HG03108 (cell line): ENCODE measurements at regions not wholly inside any gene's neighbourhood (a gene's known extent, or its start where the extent isn't known, plus 50 kb on each side); places are given as distances from the start of the nearest gene placed in this dataset.

Source experiments
- ATAC-seq: cut with Tn5 transposase; IDR thresholded peaks from one replicate; pipeline ENCODE4 v1.9.1; 2021; ENCODE audit warnings: moderate library complexity; ENCODE audit not compliant: unreplicated experiment

DNA sequence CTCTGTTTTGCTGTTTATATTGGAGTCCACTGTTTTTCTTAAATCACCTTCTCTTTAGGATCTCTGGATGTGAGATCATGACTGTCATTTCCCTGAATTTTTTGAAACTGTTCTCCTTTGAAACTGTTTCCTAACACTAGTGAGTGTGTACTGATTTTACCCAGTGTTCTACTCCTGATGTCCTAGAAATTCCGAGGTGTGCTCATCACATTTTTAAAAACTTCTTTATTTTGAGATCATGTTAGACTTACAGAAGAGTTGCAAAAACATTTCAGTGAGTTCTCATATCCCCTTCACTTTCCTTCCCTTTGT is 292.6 kb downstream of the NFKBIZ start:
- ATAC-seq = no peak

DNA sequence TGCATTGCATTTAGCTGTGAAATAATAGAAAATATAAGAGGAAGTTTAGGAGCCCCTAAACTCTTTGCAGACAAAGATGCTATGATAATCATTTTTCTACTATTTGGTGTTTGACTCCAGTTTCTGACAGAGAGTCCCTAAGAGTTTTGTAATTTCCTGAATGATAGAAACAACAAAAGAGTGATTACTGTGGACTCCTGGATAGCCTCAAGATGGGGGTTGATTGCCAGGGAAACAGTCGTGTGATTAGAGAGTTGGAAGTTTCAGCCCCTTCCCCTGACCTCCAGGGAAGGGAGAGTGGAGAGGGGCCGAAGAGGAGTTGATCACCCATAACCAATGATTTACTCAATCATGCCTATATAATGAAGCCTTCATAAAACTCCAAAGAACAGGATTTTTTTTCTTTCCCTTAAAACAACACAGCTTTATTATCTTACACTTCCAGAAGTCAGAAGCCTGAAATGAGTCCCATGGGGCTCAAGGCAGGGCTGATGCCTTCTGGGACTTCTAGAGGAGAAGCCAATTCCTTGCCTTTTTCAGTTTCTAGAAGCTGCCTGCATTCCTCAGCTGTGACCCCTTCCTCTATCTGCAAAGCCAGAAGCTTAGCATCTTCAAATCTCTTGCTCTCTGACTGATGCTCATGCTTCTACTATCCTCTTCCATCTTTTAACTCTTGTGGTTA is 292.3 kb upstream of the ZPLD1 start:
- ATAC-seq = no peak

DNA sequence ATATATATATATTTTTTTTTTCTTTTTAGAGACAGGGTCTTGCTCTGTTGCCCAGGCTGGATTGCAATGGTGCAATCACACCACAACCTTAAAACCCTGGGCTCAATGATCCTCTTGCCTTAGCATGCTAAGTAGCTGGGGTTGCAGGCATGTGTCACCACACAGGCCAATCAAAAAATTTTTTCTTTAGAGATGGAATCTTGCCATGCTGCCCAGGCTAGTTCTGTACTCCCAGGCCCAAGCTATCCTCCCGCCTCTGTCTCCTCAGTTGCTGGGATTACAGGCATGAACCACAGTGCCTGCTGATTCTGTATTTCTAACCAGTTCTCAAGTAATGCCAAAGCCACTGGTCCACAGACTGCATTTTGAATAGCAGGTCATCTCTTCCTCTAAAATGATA is 291.3 kb upstream of the ZPLD1 start:
- no peak for ATAC-seq

DNA sequence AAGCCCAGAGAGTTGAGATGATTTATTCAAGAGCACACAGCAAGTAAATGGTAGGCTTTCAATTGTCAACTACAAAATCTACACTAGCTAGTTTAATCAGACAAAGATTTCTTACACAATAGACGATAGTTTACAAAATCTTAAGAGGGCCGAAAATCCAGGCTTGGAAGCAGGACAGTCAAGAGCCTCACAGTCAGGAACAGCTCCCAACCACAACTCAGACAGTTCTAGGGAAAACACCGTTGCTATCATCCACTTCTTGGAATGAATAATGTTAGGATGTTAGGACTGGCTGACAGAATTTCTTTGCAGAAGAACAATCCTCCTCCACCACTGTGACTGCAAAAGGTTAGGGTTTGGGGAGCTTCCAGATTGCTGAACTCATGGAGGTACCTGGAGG is 290.8 kb upstream of the ZPLD1 start:
- ATAC-seq = no peak

DNA sequence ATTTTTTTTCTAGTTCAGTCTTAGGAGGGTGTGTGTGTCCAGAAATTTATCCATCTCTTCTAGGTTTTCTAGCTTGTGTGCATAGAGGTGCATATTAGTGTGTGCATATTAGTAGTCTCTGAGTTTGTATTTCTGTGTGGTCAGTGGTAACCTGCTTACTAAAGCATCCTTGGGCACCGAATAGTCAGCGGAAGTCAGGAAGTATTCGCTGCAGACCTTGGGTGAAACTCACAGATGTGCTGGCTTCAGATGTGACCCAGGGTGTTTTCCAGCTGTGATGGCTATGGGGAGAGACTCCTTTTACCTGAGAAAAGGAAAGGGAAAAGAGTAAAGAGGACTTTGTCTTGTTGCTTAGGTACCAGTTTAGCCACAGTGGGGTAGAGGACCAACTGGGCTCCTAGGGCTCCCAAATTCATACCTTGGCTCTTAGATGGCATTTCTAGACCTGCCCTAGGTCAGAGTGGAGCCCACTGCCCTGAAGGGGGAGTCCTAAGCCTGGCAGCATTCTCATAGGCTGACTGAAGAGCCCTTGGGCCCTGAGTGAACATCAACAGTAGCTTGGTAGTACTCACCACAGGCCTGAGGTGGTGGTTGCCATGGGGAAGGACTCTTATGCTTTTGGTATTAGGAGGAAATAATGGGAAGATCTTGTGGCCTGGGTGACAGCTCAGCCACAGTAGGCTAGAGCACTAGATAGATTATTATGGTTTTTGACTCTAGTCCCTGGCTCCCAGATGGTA is 286.0 kb upstream of the ZPLD1 start:
- ATAC-seq = no peak

DNA sequence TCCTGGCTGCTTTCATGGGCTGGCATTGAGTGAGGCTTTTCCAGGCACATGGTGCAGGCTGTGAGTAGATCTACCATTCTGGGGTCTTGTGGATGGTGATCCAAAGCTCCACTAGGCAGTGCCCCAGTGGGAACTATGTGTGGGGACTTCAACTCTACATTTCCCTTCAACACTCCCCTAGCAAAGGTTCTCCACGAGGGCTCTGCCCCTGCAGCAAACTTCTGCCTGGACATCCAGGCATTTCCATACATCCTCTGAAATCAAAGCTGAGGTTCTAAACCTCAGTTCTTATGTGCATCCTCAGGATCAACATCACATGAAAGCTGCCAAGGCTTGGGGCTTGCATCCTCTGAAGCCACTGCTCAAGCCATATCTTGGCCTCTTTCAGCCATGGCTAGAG is 282.9 kb upstream of the ZPLD1 start:
- no peak for ATAC-seq

DNA sequence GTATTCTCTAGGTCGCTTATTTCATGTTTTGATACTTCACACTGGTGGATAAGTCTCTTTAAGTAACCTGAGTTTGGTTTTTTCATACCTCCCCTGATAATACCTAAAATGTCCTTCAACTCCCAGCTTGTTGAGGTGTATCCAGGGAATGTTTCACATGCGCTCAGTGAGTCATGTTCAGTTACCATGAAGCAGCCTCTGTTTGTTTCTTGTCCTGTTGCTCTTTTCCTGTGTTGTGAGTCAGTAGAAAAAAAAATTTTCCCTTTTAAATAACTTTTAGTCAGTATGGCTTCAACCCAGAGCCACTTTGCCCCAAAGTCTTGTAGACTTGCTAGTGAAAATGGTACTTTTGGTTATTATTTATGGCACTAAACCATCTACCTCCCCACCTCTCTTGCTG is 278.4 kb upstream of the ZPLD1 start:
- no peak for ATAC-seq

DNA sequence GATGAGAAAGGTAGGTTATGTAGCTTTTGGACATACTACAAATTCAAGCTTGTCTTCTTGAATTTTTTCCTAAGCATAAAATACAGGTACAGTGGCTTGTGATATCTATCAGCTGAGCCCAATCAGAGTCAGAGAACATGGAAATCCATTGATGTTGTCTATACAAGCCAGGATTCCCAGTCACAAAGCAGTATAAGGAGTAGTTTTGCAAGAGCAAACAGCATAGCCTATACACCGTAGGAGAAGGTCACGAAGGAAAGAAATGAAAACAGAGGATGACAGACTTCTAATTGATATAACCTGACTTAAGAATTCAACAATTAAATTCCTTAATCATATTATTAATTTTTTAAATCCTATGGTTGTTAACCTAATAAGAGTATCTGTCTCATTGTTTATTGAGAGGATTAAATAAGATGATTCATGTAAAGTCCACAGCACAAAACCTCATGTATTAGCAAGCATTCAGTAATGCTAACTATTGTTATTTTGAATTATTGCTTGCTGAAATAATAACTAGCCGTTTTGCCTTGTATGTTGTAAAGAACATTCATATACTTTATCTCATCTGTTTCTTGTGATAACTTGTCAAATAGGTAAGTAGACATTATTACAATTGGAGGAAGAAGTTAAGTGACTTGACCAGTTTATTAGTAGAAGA is 276.6 kb upstream of the ZPLD1 start:
- no peak for ATAC-seq

DNA sequence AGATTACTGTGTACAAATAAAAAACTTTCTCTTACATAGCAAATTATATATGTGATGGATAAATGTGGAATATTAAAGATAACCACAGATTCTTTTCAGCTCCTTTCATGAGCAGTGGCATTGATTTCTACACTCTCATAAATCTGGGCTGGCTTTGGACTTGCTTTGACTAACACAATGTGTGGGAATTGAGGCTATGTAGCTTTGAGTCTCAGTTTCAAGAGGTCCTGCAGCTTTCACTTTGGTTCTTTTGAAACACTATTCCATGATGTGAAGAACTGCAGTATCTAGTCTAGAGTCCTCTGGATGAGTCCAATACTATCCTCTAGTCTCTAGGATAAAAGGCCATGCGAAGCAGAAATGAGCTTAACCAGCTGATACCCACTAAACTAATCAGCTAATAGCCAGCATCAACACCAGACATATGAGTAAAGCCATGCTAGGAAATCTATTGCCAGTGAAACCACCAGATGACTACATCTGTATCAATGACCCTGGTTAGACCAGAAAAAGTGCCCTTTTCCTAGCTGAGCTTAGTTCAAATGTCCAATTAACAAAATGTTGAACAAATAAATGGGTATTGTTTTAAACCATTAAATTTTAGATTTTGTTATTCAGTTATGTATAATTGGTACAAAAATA is 274.9 kb upstream of the ZPLD1 start:
- ATAC-seq = no peak

DNA sequence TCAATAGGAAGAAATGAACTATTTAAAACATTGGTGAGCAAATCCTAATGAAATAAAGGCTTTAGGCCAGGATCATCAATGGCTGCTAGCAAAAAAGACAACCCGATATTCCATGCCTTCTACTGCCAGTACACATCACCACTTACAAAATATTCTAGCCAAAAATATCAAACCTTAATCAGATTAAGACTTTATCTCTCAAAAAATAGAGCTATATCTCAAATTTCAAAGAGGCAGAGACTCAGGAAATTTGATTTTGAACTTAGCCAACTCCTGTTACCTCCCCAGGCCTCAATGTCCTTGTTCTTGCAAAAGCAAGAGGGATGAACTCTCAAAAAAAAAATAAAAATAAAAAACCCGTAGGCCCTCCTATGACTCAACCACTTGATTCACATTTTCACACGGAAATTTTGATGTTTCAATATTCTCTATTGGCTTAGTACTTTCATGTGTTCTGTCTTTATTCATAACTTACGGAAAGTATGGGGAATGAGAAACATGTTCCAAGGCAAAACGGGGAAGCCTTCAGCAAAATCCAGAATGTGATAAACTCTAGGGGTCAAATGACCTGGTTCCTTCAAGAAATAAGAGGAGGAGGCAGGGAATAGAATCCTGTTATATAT is 273.3 kb upstream of the ZPLD1 start:
- ATAC-seq = no peak

DNA sequence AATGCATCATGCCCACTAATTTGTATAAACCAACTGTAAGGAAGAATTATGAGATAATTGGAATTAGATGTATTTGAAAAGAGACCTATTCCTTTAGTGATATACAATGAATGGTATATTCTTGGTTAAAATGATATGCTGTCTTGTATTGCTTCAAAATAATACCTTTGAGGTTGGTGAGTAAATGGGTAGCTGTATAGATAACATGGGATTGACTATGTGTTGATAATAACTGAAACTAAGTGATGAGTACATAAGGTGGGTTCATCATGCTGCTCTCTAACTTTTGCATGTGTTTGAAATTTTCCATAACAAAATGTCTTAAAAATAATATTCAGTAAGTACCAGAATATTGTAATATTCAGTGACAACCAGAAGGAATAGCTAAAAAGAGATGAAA is 272.6 kb upstream of the ZPLD1 start:
- no peak for ATAC-seq

DNA sequence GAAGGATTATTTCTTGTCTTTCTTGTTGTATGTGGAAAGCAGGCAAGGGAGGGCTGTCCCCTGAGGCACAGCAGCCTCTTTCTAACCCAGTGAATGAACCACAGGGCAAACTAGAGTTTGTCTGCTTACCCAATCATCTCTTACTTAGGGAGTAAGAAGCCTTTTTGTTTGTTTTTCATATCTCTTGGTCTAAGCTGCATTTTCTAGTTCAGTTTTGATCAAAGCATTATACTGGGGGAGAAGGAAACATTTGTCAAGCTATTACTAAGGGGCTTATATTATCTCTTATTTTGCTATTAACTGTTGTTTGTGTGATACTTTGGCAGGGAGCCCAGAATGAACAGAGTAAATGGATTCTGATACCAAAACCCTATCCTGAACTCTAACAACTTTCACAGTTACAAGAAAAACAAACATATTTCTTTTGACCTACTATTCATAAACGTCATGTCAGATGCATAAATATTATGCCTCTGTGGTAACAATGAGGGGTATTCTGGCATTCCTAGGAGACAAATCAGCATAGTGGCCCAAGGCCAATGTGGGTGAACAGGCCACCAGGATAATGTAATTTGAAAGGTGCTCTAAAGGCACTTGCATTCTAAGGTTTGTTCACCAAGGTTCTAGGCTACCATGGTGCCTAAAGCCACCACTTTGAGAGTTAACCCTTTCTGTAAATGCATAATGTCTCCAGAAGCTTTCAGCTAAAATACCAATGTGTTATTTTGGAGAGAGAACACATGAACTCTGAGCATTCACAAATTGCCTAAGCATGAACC is 271.6 kb upstream of the ZPLD1 start:
- ATAC-seq = no peak

DNA sequence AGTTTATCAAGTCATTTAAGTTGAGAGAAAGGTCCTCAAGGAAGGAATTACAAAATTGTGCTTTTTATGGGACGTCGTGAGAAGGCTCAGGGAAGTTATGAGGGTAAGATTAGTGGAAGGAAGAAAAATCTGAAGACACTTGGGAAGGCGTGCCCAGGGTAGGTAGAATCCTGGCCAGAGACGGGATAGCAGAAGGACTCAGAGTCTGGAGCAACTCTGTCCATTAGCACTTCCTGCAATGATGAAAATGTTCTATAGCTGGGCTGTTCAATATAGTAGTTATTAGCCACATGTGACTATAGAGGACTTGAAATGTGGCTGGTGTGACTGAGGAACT is 271.0 kb upstream of the ZPLD1 start:
- no peak for ATAC-seq

DNA sequence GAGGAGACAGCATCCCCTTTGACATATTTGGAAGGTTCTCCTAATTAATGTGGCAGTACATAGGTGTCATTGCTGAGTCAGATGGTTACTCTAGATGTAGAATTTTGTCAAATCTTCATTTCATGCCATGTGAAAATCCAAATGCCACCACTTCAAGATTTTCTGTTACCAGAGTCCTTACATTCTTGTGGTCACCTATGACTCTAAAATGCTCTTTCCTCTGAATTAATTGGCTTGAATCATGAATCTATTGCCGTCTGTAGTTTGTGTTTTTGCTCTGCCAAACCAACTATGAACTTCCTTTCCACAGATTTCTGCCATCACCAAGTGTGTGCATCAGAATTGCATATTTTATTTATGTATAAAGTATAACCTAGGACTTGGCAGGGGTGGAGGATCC is 269.4 kb upstream of the ZPLD1 start:
- no peak for ATAC-seq

DNA sequence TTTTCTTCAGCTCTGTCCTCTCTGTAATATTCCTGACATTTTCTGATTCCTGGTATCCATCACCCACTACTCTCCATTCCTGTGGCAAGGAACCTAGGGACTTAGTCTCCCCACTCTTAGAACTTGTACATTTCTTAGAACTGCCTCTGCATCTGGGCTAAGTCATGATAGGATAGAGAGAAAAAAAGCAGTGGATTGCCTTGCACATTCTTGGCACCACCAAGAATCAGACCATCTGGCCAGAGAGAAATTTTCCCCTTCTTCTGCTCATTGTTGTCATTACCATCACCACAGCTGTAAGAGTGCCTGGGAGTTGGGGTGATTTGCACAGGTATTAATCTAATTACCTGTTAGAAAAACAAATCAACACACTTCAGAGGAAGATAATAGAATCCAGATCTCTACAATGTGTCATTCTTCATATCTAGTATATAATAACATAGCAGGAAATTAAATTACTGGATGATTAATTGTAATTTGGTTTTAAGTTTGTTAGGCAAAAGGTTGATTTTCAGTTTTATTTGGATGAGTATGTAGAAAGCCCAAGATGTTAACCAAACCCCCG is 264.8 kb upstream of the ZPLD1 start:
- no peak for ATAC-seq

DNA sequence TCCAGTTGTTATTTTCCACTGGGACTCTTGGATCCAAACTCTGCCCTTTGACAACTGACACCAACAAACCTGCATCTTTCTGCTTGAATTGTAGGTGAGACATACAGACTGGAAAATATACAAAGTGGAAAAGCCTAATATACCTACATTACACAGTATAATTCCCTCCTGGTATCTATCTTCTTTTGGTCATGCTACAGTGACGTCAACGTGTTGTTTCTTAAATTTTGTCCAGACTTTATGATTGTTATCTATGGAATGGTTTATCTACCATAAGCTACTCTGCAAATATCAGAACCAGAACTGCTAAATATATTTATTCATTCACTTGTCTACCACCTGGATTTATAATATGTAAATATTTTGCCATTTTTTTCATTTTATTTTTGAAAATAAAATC is 264.3 kb upstream of the ZPLD1 start:
- ATAC-seq = no peak

DNA sequence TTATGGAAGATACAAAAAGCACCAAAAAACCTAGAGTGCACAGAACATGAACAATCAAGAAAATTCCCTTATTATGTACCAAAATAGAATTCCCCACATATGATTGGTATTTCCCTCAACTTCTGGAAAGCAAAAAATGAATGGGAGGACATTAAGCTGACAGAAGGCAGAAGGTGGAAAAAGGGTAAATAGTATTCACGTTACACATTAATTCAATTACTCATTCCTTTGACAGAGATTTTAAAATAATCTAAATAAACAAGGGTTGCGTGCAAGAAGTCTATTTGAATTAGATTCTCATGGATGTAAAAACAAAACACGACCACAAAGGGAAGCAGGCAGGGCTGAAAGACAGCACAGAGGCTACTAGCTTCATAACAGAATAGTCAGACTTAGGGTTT is 260.5 kb upstream of the ZPLD1 start:
- ATAC-seq = no peak

DNA sequence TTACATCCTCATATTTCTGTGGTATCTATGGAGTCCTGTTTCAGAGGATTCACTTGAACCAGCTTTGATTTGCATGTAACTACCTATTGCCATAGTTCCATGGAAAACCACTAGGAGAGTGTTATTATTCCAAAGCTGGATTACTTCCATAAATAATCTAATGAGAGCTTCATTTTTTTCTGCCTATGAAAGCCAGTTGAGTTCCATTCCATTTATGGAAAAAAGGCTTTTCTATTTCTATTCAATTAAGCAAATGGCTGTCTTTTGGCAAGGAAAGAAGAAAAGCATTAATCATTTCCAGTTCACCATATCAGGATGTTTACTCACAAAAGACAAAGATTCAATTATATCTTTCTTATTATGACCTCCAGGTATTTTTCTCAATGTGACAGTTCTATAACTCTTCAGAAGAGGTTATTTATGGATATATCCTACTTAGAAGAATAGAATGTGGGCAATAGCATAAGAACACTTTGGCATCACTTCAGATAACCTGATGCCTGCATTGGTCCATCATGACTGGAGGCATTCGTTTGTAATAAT is 259.9 kb upstream of the ZPLD1 start:
- no peak for ATAC-seq

DNA sequence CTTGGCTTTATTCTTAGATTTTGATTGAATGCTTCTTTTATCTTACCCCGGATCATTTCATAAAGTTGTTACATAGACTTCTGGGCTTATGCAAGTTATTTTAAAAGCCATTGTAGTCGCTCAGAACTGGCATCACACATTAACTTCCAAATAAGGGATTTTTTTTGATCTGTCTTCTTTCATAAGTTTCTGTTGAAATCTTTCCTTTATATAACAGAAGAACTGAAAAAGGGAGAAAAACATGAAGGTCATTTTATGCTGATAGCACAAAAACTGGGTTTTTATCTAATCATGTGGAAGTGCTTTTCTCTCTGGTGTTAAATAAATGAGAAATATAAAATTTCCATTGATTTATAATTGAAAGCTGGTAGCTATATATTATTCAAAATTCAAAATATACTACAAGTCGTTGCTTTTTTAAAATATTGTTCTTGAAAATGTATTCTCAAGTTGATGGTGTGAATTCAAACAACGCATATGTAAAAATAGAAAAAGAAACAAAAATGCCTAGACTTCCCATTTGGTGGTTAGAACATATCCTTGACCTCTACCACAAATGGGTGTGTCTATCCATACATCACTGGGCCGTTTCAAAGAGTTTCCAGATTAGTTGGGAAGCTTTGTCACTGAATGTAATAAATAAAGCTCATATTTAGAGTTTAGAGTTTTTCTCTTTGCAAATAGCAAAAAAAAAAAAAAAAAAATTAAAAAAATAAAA is 258.3 kb upstream of the ZPLD1 start:
- ATAC-seq = no peak
